Mesothelial cell of epicardium (in vitro differentiated cells): ENCODE measurements at regions not wholly inside any gene's neighbourhood (a gene's known extent, or its start where the extent isn't known, plus 50 kb on each side); places are given as distances from the start of the nearest gene placed in this dataset.
"Not testable (repeated sequence)": the region's sequence is repeated elsewhere in the genome, so short reads cannot be mapped to it uniquely, and the experiment has no call there.

Source experiments
- DNase-seq, 2 experiments: peaks; one replicate each; pipeline ENCODE4 v3.0.0; 2021; ENCODE audit warnings: low spot score in 2 of 2; ENCODE audit not compliant: unreplicated experiment in 2 of 2
- H3K27ac Mint-ChIP-seq: 2 replicates; pipeline ENCODE4 v1.8.0; 2021; ENCODE audit warnings: mixed read lengths
- H3K27me3 Mint-ChIP-seq: 2 replicates; pipeline ENCODE4 v1.8.0; 2021; ENCODE audit warnings: low read depth, mixed read lengths
- H3K36me3 Mint-ChIP-seq: 2 replicates; pipeline ENCODE4 v1.8.0; 2021; ENCODE audit warnings: mixed read lengths
- H3K4me1 Mint-ChIP-seq: 2 replicates; pipeline ENCODE4 v1.8.0; 2021; ENCODE audit warnings: mixed read lengths
- H3K4me3 Mint-ChIP-seq: 2 replicates; pipeline ENCODE4 v1.8.0; 2021; ENCODE audit warnings: mild to moderate bottlenecking, moderate library complexity, mixed read lengths
- H3K9me3 Mint-ChIP-seq: 2 replicates; pipeline ENCODE4 v1.8.0; 2021; ENCODE audit warnings: mixed read lengths
- CTCF ChIP-seq: fragments of 200-600 bp; sonication (generic); IDR thresholded peaks from one replicate; pipeline ENCODE4 v1.5.0; 2021; ENCODE audit warnings: antibody characterized with exemption; ENCODE audit not compliant: unreplicated experiment

GRCh38 chr7:81482600-81483186 lies 287.2 kb downstream of the HGF start:
- peak; percentile 85 for TF ChIP-seq CTCF
- H3K36me3 Mint-ChIP-seq = peaks cover 3% of the 10 kb centered on the region

GRCh38 chr7:81478664-81479063 lies 291.2 kb downstream of the HGF start:
- Mint-ChIP-seq H3K27ac (no peak overlapping the region), H3K36me3 (peaks cover 3% of the 10 kb centered on the region), H3K27me3 (no peaks in the 10 kb centered on the region), H3K4me1 (peaks cover 3% of the 10 kb centered on the region), H3K9me3 (peaks cover 6% of the 10 kb centered on the region), H3K4me3 (no peak overlapping the region)
- no peak for DNase-seq
- no peak for TF ChIP-seq CTCF

More at GRCh38 chr7:81482600-81483186, 287.2 kb downstream of the HGF start:
- DNase-seq = no peak
- H3K4me1 Mint-ChIP-seq = peaks cover 3% of the 10 kb centered on the region
- H3K27me3 Mint-ChIP-seq = no peaks in the 10 kb centered on the region
- peaks cover 6% of the 10 kb centered on the region for H3K9me3 Mint-ChIP-seq
- H3K4me3 Mint-ChIP-seq = no peak overlapping the region
- no peak overlapping the region for H3K27ac Mint-ChIP-seq

DNA sequence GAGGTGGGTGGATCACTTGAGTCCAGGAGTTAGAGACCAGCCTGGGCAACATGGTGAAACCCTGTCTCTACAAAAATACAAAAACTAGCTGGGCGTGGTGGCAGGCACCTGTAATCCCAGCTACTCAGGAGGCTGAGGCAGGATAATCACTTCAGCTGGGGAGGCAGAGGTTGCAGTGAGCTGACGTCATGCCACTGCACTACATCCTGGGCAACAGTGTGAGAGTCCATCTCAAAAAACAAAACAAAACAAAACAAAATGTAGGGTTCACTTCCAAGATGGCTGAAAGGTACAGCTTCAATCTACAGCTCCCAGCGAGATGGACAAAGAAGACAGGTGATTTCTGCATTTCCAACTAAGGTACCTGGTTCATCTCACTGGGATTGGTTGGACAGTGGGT lies 291.6 kb downstream of the HGF start:
- not testable (repeated sequence) for H3K27ac Mint-ChIP-seq, H3K4me1 Mint-ChIP-seq, H3K9me3 Mint-ChIP-seq, H3K4me3 Mint-ChIP-seq, DNase-seq, H3K27me3 Mint-ChIP-seq, H3K36me3 Mint-ChIP-seq

GRCh38 chr7:81473236-81473635 lies 296.6 kb downstream of the HGF start:
- Mint-ChIP-seq H3K4me1 (peaks cover 27% of the 10 kb centered on the region), H3K9me3 (no peaks in the 10 kb centered on the region), H3K27ac (no peak overlapping the region), H3K36me3 (no peaks in the 10 kb centered on the region), H3K27me3 (no peaks in the 10 kb centered on the region), H3K4me3 (no peak overlapping the region)
- no peak for TF ChIP-seq CTCF
- no peak for DNase-seq

DNA sequence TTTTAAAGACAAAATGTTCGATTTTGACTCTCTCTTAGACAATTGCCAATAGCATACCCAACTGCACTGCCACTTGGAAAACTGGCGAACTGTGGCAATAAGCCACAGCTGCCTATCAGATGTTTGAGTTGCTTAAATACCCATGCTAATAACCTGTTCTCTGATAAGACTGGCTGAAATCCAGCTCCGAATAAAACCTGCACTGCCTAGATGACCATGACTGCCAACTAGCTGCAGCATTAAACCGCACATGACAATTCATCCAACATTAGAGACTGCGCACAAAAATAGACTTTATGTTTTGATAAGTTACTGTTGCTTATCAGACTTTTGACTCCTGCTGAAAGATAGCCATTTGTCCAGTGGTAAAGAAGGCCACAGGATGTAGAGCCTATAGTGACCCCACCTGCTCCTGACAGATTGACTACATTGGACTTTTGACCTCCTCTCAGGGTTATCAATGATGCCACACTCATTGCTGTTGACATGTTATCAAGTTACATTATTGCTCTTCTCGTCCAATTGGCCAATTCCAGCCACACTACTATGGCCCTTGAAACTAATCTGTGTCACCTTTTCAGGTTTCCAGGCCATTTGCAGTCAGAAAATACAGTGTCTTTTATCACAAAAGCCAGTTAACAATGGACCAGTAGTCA lies 299.0 kb downstream of the HGF start:
- TF ChIP-seq CTCF = no peak
- Mint-ChIP-seq H3K4me3 (no peak overlapping the region), H3K36me3 (no peaks in the 10 kb centered on the region), H3K4me1 (peaks cover 32% of the 10 kb centered on the region), H3K9me3 (no peaks in the 10 kb centered on the region), H3K27me3 (no peaks in the 10 kb centered on the region), H3K27ac (peak overlapping the region; percentile 36)
- DNase-seq = no peak

GRCh38 chr7:81469869-81470723 lies 299.8 kb downstream of the HGF start:
- Mint-ChIP-seq H3K4me3 (no peak overlapping the region), H3K4me1 (peaks cover 32% of the 10 kb centered on the region), H3K27me3 (no peaks in the 10 kb centered on the region), H3K36me3 (no peaks in the 10 kb centered on the region), H3K27ac (peak overlapping the region; percentile 89), H3K9me3 (no peaks in the 10 kb centered on the region)
- DNase-seq = peak; percentile 50 to 74
- peak; percentile 46 for TF ChIP-seq CTCF
